ENCODE measurements at regions not wholly inside any gene's neighbourhood (a gene's known extent, or its start where the extent isn't known, plus 50 kb on each side); places are given as distances from the start of the nearest gene placed in this dataset.

DNA sequence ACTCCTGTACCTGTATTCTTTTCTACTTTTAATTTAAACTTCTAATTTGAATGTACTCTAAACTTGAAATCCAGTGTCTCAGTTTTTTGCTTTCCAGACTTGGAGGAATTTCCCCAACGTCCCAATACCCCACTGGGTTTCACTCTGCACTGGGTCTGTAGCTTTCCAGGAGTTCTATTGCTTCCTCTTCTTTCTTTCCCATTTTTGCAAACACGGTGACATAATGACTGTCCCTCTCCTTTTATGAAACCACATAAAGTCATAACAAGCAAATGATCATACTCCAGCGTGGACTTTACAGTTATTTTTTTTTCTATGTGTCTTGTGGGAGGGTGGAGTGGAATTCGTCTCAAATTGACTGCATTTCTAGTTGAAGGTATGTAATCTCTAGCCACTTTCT is 97.1 kb downstream of the FASLG start:
- TF ChIP-seq CTCF (IDR thresholded peaks at IDR 0.05) (no peak), POLR2A (IDR thresholded peaks at IDR 0.05) (no peak)
